Adrenal gland (tissue), 5 donors: ENCODE measurements at regions not wholly inside any gene's neighbourhood (a gene's known extent, or its start where the extent isn't known, plus 50 kb on each side); places are given as distances from the start of the nearest gene placed in this dataset.

ENCODE experiments used
- POLR2A ChIP-seq, 2 donors: fragments of 450-650 bp; IDR thresholded peaks; one replicate each; pipeline ENCODE4 v1.6.1; 2017; ENCODE audit warnings: antibody characterized with exemption in 2 of 2, mild to moderate bottlenecking in 2 of 2, moderate library complexity in 1 of 2
- TF ChIP-seq, protein P1 (sequence below), 6 experiments: fragments of 450-650 bp in 4 of 6; fragments of 200-600 bp in 2 of 6; sonication (generic) in 1 of 6; IDR thresholded peaks; 1 replicate in 5 of 6; 2 replicates in 1 of 6; pipeline versions ENCODE4 v1.5.1 to v1.8.0; 2016 to 2021; ENCODE audit warnings: antibody characterized with exemption in 6 of 6, mild to moderate bottlenecking in 2 of 6, moderate library complexity in 1 of 6
- donor health status: DM: no; HTN: no; CAD: no.

DNA sequence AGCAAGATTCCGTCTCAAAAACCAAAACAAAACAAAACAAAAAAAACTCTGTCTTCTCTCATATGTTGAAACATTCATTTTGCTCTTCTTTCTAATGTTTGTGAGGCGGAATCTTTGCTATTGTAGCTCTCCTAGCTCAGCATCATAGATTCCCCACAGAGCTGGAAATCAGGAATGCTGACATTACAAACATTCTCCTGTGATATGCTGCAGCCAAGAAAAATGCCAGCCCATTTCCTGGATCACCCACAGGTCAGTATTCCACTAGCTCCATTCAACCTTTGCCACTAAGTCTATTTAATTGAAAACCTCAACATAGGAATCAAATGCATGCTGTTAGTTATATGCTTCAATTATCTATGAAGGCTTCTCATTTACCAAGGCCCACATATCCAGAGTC, 186.3 kb downstream of the IPMK start:
- no peak for TF ChIP-seq POLR2A (IDR thresholded peaks at IDR 0.05)
- TF ChIP-seq, protein P1, sequence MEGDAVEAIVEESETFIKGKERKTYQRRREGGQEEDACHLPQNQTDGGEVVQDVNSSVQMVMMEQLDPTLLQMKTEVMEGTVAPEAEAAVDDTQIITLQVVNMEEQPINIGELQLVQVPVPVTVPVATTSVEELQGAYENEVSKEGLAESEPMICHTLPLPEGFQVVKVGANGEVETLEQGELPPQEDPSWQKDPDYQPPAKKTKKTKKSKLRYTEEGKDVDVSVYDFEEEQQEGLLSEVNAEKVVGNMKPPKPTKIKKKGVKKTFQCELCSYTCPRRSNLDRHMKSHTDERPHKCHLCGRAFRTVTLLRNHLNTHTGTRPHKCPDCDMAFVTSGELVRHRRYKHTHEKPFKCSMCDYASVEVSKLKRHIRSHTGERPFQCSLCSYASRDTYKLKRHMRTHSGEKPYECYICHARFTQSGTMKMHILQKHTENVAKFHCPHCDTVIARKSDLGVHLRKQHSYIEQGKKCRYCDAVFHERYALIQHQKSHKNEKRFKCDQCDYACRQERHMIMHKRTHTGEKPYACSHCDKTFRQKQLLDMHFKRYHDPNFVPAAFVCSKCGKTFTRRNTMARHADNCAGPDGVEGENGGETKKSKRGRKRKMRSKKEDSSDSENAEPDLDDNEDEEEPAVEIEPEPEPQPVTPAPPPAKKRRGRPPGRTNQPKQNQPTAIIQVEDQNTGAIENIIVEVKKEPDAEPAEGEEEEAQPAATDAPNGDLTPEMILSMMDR (IDR thresholded peaks at IDR 0.05): no peak
